Right atrium auricular region (tissue), 2 donors: ENCODE measurements at regions not wholly inside any gene's neighbourhood (a gene's known extent, or its start where the extent isn't known, plus 50 kb on each side); places are given as distances from the start of the nearest gene placed in this dataset.

Experiments
- DNase-seq: peaks from one replicate; pipeline ENCODE4 v3.0.0-alpha.2; 2019; ENCODE audit warnings: low spot score
- H3K27ac ChIP-seq, 2 donors: fragments of 200-600 bp; sonication (generic); 1 replicate in 1 of 2; 2 replicates in 1 of 2; pipeline ENCODE4 v1.5.1; 2016 to 2019
- H3K27me3 ChIP-seq, 2 donors: fragments of 200-600 bp; sonication (generic); one replicate each; pipeline versions ENCODE4 v1.5.1 to v1.6.0; 2017 to 2019
- H3K36me3 ChIP-seq: fragments of 200-600 bp; sonication (generic); one replicate; pipeline ENCODE4 v1.5.1; 2016
- H3K4me1 ChIP-seq, 2 donors: fragments of 200-600 bp; sonication (generic); one replicate each; pipeline versions ENCODE4 v1.5.1 to v1.6.0; 2017 to 2019
- H3K4me3 ChIP-seq, 2 donors: fragments of 200-600 bp; sonication (generic); 1 replicate in 1 of 2; 2 replicates in 1 of 2; pipeline ENCODE4 v1.5.1; 2017 to 2019; ENCODE audit warnings: mild to moderate bottlenecking in 1 of 2, moderate library complexity in 1 of 2
- H3K9me3 ChIP-seq, 2 donors: fragments of 200-600 bp; sonication (generic); one replicate each; pipeline ENCODE4 v1.5.1; 2019
- CTCF ChIP-seq, 2 donors: fragments of 200-600 bp; sonication (generic); IDR thresholded peaks; one replicate each; pipeline ENCODE4 v1.5.1; 2019; ENCODE audit warnings: antibody characterized with exemption in 2 of 2

- H3K27ac ChIP-seq: no peak overlapping the region
- no peak for DNase-seq
- peaks cover 5 to 12% of the 10 kb centered on the region in 2 donors for H3K9me3 ChIP-seq
- H3K4me1 ChIP-seq: peaks cover 0 to 5% of the 10 kb centered on the region in 2 donors
- no peaks in the 10 kb centered on the region for H3K36me3 ChIP-seq
- H3K4me3 ChIP-seq: no peak overlapping the region
- TF ChIP-seq CTCF (IDR thresholded peaks at IDR 0.05): no peak
- no peaks in the 10 kb centered on the region for H3K27me3 ChIP-seq
Measured at GRCh38 chr9:96183751-96184150, 118.2 kb downstream of the HSD17B3 start.

GRCh38 chr9:96178153-96178552 is 123.8 kb downstream of the HSD17B3 start:
- H3K27ac ChIP-seq: no peak overlapping the region
- no peaks in the 10 kb centered on the region for H3K9me3 ChIP-seq
- no peaks in the 10 kb centered on the region for H3K27me3 ChIP-seq
- DNase-seq: no peak
- no peaks in the 10 kb centered on the region for H3K4me1 ChIP-seq
- no peaks in the 10 kb centered on the region for H3K36me3 ChIP-seq
- no peak for TF ChIP-seq CTCF (IDR thresholded peaks at IDR 0.05)
- no peak overlapping the region for H3K4me3 ChIP-seq

- H3K27ac ChIP-seq: no peak overlapping the region
- H3K27me3 ChIP-seq: no peaks in the 10 kb centered on the region
- no peaks in the 10 kb centered on the region for H3K4me1 ChIP-seq
- no peaks in the 10 kb centered on the region for H3K9me3 ChIP-seq
- DNase-seq: no peak
- no peak for TF ChIP-seq CTCF (IDR thresholded peaks at IDR 0.05)
- no peak overlapping the region for H3K4me3 ChIP-seq
- H3K36me3 ChIP-seq: no peaks in the 10 kb centered on the region
Measured at GRCh38 chr9:96177719-96178028, 124.3 kb downstream of the HSD17B3 start.

- Histone ChIP-seq H3K9me3 (no peaks in the 10 kb centered on the region), H3K27ac (no peak overlapping the region), H3K4me3 (no peak overlapping the region), H3K4me1 (no peaks in the 10 kb centered on the region), H3K36me3 (no peaks in the 10 kb centered on the region), H3K27me3 (no peaks in the 10 kb centered on the region)
- DNase-seq: no peak
- no peak for TF ChIP-seq CTCF (IDR thresholded peaks at IDR 0.05)
Measured at GRCh38 chr9:96177005-96177718, 124.8 kb downstream of the HSD17B3 start.

GRCh38 chr9:96175796-96176195 is 126.2 kb downstream of the HSD17B3 start:
- no peak for TF ChIP-seq CTCF (IDR thresholded peaks at IDR 0.05)
- Histone ChIP-seq H3K4me1 (no peaks in the 10 kb centered on the region), H3K27me3 (no peaks in the 10 kb centered on the region), H3K27ac (no peak overlapping the region), H3K4me3 (no peak overlapping the region), H3K36me3 (no peaks in the 10 kb centered on the region), H3K9me3 (no peaks in the 10 kb centered on the region)
- DNase-seq: no peak

- H3K36me3 ChIP-seq: no peaks in the 10 kb centered on the region
- TF ChIP-seq CTCF (IDR thresholded peaks at IDR 0.05): no peak
- no peaks in the 10 kb centered on the region for H3K4me1 ChIP-seq
- H3K27me3 ChIP-seq: no peaks in the 10 kb centered on the region
- H3K4me3 ChIP-seq: no peak overlapping the region
- H3K9me3 ChIP-seq: no peaks in the 10 kb centered on the region
- DNase-seq: no peak
- H3K27ac ChIP-seq: no peak overlapping the region
Measured at GRCh38 chr9:96175001-96175400, 127.0 kb downstream of the HSD17B3 start.
